Astrocyte (in vitro differentiated cells and primary cell): ENCODE measurements at regions not wholly inside any gene's neighbourhood (a gene's known extent, or its start where the extent isn't known, plus 50 kb on each side); places are given as distances from the start of the nearest gene placed in this dataset.

Experiments used
- DNase-seq: peaks from one replicate; pipeline ENCODE4 v3.0.0-alpha.2; 2010; ENCODE audit warnings: low read depth
- FAIRE-seq: peaks from 2 replicates; lab custom pipeline; 2011; peaks lifted over from hg19 to GRCh38; lab: Jason Lieb, UNC
- H2AFZ ChIP-seq: 2 replicates; pipeline ENCODE4 v1.6.0; 2012; ENCODE audit warnings: low read depth, low read length, inconsistent platforms
- H3K27ac ChIP-seq: 2 replicates; pipeline ENCODE4 v1.5.1; 2011; ENCODE audit warnings: low read depth, low read length, inconsistent platforms
- H3K27me3 ChIP-seq: 2 replicates; pipeline ENCODE4 v1.6.0; 2011; ENCODE audit warnings: low read length, inconsistent platforms; ENCODE audit not compliant: insufficient read depth
- H3K36me3 ChIP-seq: 2 replicates; pipeline ENCODE4 v1.5.1; 2011; ENCODE audit warnings: low read length, inconsistent platforms; ENCODE audit not compliant: insufficient read depth
- H3K4me1 ChIP-seq: 2 replicates; pipeline ENCODE4 v1.5.1; 2011; ENCODE audit warnings: low read length, inconsistent platforms; ENCODE audit not compliant: insufficient read depth
- H3K4me2 ChIP-seq: 2 replicates; pipeline ENCODE4 v1.6.0; 2012; ENCODE audit warnings: low read length, inconsistent platforms
- H3K4me3 ChIP-seq: 2 replicates; pipeline ENCODE4 v1.5.1; 2011; ENCODE audit warnings: low read depth, mild to moderate bottlenecking, low read length, inconsistent platforms; ENCODE audit not compliant: insufficient read depth
- H3K79me2 ChIP-seq: 2 replicates; pipeline ENCODE4 v1.6.0; 2012; ENCODE audit warnings: mild to moderate bottlenecking, low read length, inconsistent platforms; ENCODE audit not compliant: insufficient read depth
- H3K9ac ChIP-seq: 2 replicates; pipeline ENCODE4 v1.6.0; 2012; ENCODE audit warnings: mild to moderate bottlenecking, low read length, inconsistent platforms
- H3K9me3 ChIP-seq: 2 replicates; pipeline ENCODE4 v1.5.1; 2012; ENCODE audit warnings: low read depth, mild to moderate bottlenecking, low read length, inconsistent platforms; ENCODE audit not compliant: insufficient read depth
- H4K20me1 ChIP-seq: 2 replicates; pipeline ENCODE4 v1.6.0; 2012; ENCODE audit warnings: low read length, inconsistent platforms; ENCODE audit not compliant: insufficient read depth
- H3K27ac Mint-ChIP-seq: one replicate; pipeline ENCODE4 v1.8.0; 2021; ENCODE audit warnings: mild to moderate bottlenecking, mixed read lengths; ENCODE audit not compliant: unreplicated experiment
- H3K27me3 Mint-ChIP-seq: one replicate; pipeline ENCODE4 v1.8.0; 2021; ENCODE audit warnings: low read depth, mixed read lengths; ENCODE audit not compliant: unreplicated experiment
- H3K36me3 Mint-ChIP-seq: one replicate; pipeline ENCODE4 v1.8.0; 2021; ENCODE audit warnings: low read depth, mixed read lengths; ENCODE audit not compliant: unreplicated experiment
- H3K4me1 Mint-ChIP-seq: one replicate; pipeline ENCODE4 v1.8.0; 2021; ENCODE audit warnings: low read depth, mixed read lengths; ENCODE audit not compliant: unreplicated experiment
- H3K4me3 Mint-ChIP-seq: one replicate; pipeline ENCODE4 v1.8.0; 2021; ENCODE audit warnings: mild to moderate bottlenecking, moderate library complexity, mixed read lengths; ENCODE audit not compliant: unreplicated experiment
- H3K9me3 Mint-ChIP-seq: one replicate; pipeline ENCODE4 v1.8.0; 2021; ENCODE audit warnings: mild to moderate bottlenecking, mixed read lengths; ENCODE audit not compliant: unreplicated experiment
- EZH2 ChIP-seq: IDR thresholded peaks from 2 replicates; pipeline ENCODE4 v1.6.1; 2012; ENCODE audit warnings: mild to moderate bottlenecking, low read length, inconsistent platforms; ENCODE audit not compliant: insufficient read depth
- TF ChIP-seq, protein P1 (sequence below): IDR thresholded peaks from 2 replicates; pipeline ENCODE4 v1.5.1; 2011; ENCODE audit warnings: low read depth, mild to moderate bottlenecking, inconsistent platforms, low read length, moderate library complexity; ENCODE audit not compliant: insufficient read depth

DNA sequence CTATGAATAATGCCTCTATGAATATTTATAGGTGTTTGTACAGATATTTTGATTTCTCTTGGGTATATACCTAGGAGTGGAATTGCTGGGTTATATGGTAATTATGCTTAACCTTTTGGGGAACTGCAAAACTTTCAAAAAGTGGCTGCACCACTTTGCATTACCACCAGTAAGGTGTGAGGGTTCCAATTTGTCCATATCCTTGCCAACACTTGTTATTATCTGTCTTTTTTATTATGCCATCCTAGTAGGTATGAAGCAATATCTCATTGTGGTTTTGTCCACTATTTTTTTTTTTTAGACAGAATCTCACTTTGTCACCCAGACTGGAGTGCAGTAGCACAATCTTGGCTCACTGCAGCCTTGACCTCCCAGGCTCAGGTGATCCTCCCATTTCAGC lies 112.2 kb upstream of the FBXO11 start:
- Mint-ChIP-seq H3K4me1 (no peaks in the 10 kb centered on the region), H3K36me3 (no peaks in the 10 kb centered on the region), H3K9me3 (peaks cover 2% of the 10 kb centered on the region), H3K27me3 (no peaks in the 10 kb centered on the region), H3K4me3 (no peak overlapping the region), H3K27ac (no peak overlapping the region)
- Histone ChIP-seq H3K36me3 (no peaks in the 10 kb centered on the region), H3K9ac (no peak overlapping the region), H3K4me3 (no peak overlapping the region), H3K27ac (no peak overlapping the region), H3K4me2 (no peak overlapping the region), H4K20me1 (no peaks in the 10 kb centered on the region), H3K79me2 (no peaks in the 10 kb centered on the region), H3K9me3 (no peaks in the 10 kb centered on the region), H3K27me3 (no peaks in the 10 kb centered on the region), H3K4me1 (no peaks in the 10 kb centered on the region), H2AFZ (no peak overlapping the region)
- DNase-seq (no peak), FAIRE-seq (no peak)
- TF ChIP-seq, protein P1, sequence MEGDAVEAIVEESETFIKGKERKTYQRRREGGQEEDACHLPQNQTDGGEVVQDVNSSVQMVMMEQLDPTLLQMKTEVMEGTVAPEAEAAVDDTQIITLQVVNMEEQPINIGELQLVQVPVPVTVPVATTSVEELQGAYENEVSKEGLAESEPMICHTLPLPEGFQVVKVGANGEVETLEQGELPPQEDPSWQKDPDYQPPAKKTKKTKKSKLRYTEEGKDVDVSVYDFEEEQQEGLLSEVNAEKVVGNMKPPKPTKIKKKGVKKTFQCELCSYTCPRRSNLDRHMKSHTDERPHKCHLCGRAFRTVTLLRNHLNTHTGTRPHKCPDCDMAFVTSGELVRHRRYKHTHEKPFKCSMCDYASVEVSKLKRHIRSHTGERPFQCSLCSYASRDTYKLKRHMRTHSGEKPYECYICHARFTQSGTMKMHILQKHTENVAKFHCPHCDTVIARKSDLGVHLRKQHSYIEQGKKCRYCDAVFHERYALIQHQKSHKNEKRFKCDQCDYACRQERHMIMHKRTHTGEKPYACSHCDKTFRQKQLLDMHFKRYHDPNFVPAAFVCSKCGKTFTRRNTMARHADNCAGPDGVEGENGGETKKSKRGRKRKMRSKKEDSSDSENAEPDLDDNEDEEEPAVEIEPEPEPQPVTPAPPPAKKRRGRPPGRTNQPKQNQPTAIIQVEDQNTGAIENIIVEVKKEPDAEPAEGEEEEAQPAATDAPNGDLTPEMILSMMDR: no peak
- no peak for TF ChIP-seq EZH2

DNA sequence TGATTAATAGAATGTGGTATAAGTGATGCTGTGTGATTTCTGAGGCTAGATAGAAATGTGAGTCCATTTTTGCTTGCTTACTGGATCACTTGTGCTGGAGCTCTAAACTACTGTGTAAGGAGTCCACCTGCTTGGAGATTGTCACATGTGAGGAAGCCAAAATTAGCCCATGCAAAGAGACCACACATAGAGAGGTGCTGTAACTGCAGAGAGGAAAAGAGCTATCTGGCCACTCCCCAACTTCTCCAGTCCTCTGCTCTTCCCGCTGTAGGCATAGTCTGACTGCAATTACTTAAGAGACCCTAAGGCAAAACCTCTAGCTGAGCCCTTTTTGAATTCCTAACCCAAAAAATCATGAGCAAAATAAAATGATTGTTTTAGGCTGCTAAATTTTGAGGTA lies 120.6 kb upstream of the FBXO11 start:
- DNase-seq (no peak), FAIRE-seq (no peak)
- no peaks in the 10 kb centered on the region for H4K20me1 ChIP-seq
- Mint-ChIP-seq H3K4me3 (no peak overlapping the region), H3K27me3 (peaks cover 3% of the 10 kb centered on the region), H3K4me1 (no peaks in the 10 kb centered on the region), H3K27ac (no peak overlapping the region), H3K36me3 (no peaks in the 10 kb centered on the region), H3K9me3 (no peaks in the 10 kb centered on the region)
- H3K9ac ChIP-seq: no peak overlapping the region
- H3K4me3 ChIP-seq: no peak overlapping the region
- no peak for TF ChIP-seq EZH2
- TF ChIP-seq, protein P1: no peak
- no peaks in the 10 kb centered on the region for H3K4me1 ChIP-seq
- H3K4me2 ChIP-seq: no peak overlapping the region
- H2AFZ ChIP-seq: no peak overlapping the region
- no peaks in the 10 kb centered on the region for H3K79me2 ChIP-seq
- H3K27ac ChIP-seq: no peak overlapping the region
- H3K9me3 ChIP-seq: no peaks in the 10 kb centered on the region
- H3K36me3 ChIP-seq: no peaks in the 10 kb centered on the region
- peaks cover 3% of the 10 kb centered on the region for H3K27me3 ChIP-seq

DNA sequence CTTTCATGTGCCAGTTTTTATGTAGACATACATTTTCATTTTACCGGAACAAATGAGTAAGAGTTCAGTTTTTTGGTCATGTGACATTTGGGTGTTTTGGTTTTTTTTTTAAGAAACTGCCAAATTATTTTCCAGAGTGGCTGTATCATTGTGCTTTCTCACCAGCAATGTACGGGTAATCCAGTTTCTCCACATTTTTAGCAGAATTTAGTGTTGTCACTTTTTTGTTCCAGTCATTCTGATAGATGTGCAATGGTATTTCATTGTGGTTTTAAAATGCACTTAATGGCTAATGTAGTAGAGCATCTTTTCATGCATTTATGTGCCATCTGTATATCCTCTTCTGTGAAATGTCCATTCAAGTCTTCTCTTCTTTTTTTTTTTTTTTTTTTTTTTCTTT lies 126.5 kb upstream of the FBXO11 start:
- H3K36me3 ChIP-seq: no peaks in the 10 kb centered on the region
- H3K4me3 ChIP-seq: no peak overlapping the region
- H3K9me3 ChIP-seq: no peaks in the 10 kb centered on the region
- H3K27ac ChIP-seq: no peak overlapping the region
- no peak overlapping the region for H3K4me2 ChIP-seq
- no peaks in the 10 kb centered on the region for H3K36me3 Mint-ChIP-seq
- TF ChIP-seq, protein P1: no peak
- TF ChIP-seq EZH2: no peak
- H3K27ac Mint-ChIP-seq: no peak overlapping the region
- H2AFZ ChIP-seq: no peak overlapping the region
- H3K9ac ChIP-seq: no peak overlapping the region
- DNase-seq: no peak
- no peaks in the 10 kb centered on the region for H3K27me3 ChIP-seq
- no peaks in the 10 kb centered on the region for H3K79me2 ChIP-seq
- H3K4me1 ChIP-seq: no peaks in the 10 kb centered on the region
- H3K9me3 Mint-ChIP-seq: no peaks in the 10 kb centered on the region
- no peak for FAIRE-seq
- H4K20me1 ChIP-seq: no peaks in the 10 kb centered on the region
- H3K27me3 Mint-ChIP-seq: no peaks in the 10 kb centered on the region
- H3K4me3 Mint-ChIP-seq: no peak overlapping the region
- H3K4me1 Mint-ChIP-seq: no peaks in the 10 kb centered on the region
